ENCODE measurements at regions not wholly inside any gene's neighbourhood (a gene's known extent, or its start where the extent isn't known, plus 50 kb on each side); places are given as distances from the start of the nearest gene placed in this dataset.
"Not testable (repeated sequence)": the region's sequence is repeated elsewhere in the genome, so short reads cannot be mapped to it uniquely, and the experiment has no call there.

DNA sequence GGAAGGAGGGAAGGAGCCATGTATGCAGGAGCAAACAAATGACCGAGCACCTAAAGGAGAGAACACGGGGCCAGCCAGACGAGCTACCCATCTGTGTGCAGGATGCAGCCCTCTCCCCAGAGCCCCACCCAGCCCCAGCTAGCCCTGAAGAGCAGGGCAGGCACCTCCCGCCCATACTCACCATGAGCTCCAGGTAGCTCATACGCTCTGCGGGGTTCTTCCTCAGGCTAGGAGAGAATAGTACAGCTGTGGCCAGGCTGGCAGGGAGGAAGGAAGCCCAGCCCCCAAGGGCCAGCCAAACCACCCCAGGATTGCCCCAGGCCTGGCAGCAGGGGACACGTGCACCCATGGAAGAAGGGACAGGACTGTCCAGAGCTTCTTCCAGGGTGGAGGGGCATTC, 81.9 kb downstream of the KCNJ18 start:
- TF ChIP-seq CTCF (conservative IDR thresholded peaks at IDR 0.05; ENCODE audit: low read depth, low read length) = no peak
- no peak overlapping the region for H3K4me3 ChIP-seq (ENCODE audit: low read length)
- DNase-seq (ENCODE audit: low read depth) = no peak

GRCh38 chr17:21775566-21775965, 83.2 kb downstream of the KCNJ18 start:
- H3K4me3 ChIP-seq (ENCODE audit: low read length); DNase-seq (ENCODE audit: low read depth): not testable (repeated sequence)

GRCh38 chr17:21776921-21777320, 84.6 kb downstream of the KCNJ18 start:
- not testable (repeated sequence) for H3K4me3 ChIP-seq (ENCODE audit: low read length); DNase-seq (ENCODE audit: low read depth)

- not testable (repeated sequence) for DNase-seq (ENCODE audit: low read depth); H3K4me3 ChIP-seq (ENCODE audit: low read length)
Observed at GRCh38 chr17:21778866-21779265, 86.5 kb downstream of the KCNJ18 start.

- DNase-seq (ENCODE audit: low read depth); H3K4me3 ChIP-seq (ENCODE audit: low read length): not testable (repeated sequence)
Observed at GRCh38 chr17:21780293-21780888, 88.1 kb downstream of the KCNJ18 start.

GRCh38 chr17:21780919-21781665, 88.8 kb downstream of the KCNJ18 start:
- not testable (repeated sequence) for H3K4me3 ChIP-seq (ENCODE audit: low read length); DNase-seq (ENCODE audit: low read depth)

DNA sequence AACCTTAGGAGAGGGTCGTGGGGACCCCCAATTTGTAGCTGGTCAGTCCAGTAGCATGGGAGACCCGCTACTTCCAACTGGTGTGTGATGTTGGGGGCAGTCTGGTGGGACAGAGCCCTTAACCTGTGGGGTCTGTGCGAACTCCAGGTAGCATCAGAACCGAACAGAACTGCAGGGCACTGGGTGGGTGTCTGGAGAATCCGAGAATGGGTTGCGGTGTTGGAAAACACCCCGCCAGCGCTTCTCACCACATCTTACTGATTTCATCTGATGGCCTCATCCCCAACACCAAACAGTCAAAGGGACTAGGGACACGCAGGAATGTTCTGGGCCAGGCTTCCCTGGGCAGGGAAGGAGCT, 89.3 kb downstream of the KCNJ18 start:
- DNase-seq (ENCODE audit: low read depth); H3K4me3 ChIP-seq (ENCODE audit: low read length): not testable (repeated sequence)

- DNase-seq (ENCODE audit: low read depth); H3K4me3 ChIP-seq (ENCODE audit: low read length): not testable (repeated sequence)
Observed at GRCh38 chr17:21782107-21782506, 89.8 kb downstream of the KCNJ18 start.

- H3K4me3 ChIP-seq (ENCODE audit: low read length); DNase-seq (ENCODE audit: low read depth): not testable (repeated sequence)
Observed at GRCh38 chr17:21782604-21783003, 90.3 kb downstream of the KCNJ18 start.

- not testable (repeated sequence) for H3K4me3 ChIP-seq (ENCODE audit: low read length); DNase-seq (ENCODE audit: low read depth)
Observed at GRCh38 chr17:21783017-21783416, 90.7 kb downstream of the KCNJ18 start.

DNA sequence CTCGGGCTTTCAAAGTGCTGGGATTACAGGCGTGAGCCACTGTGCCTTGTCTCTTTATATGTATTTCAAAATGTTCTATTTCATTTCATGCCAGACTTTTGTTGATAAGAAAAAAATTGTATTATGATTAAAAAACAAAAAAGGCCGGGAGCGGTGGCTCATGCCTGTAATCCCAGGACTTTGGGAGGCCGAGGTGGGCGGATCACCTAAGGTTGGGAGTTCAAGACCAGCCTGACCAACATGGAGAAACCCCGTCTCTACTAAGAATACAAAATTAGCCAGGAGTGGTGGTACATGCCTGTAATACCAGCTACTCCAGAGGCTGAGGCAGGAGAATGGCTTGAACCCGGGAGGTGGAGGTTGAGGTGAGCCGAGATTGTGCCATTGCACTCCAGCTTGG, 121.9 kb downstream of the KCNJ18 start:
- not testable (repeated sequence) for DNase-seq (ENCODE audit: low read depth); H3K4me3 ChIP-seq (ENCODE audit: low read length)

GRCh38 chr17:21814776-21815175, 122.5 kb downstream of the KCNJ18 start:
- H3K4me3 ChIP-seq (ENCODE audit: low read length) = no peak overlapping the region
- no peak for TF ChIP-seq CTCF (conservative IDR thresholded peaks at IDR 0.05; ENCODE audit: low read depth, low read length)
- DNase-seq (ENCODE audit: low read depth) = no peak

All from retinal pigment epithelial cell (primary cell).